Smooth muscle cell of the brain vasculature (primary cell): ENCODE measurements at regions not wholly inside any gene's neighbourhood (a gene's known extent, or its start where the extent isn't known, plus 50 kb on each side); places are given as distances from the start of the nearest gene placed in this dataset.
"Not testable (repeated sequence)": the region's sequence is repeated elsewhere in the genome, so short reads cannot be mapped to it uniquely, and the experiment has no call there.

Source experiments
- DNase-seq: peaks from one replicate; pipeline ENCODE4 v3.0.0-alpha.2; 2012; ENCODE audit warnings: low read depth, low spot score

- DNase-seq = no peak
Measured at GRCh38 chr10:63077800-63078199, 55.3 kb upstream of the NRBF2 start.

DNA sequence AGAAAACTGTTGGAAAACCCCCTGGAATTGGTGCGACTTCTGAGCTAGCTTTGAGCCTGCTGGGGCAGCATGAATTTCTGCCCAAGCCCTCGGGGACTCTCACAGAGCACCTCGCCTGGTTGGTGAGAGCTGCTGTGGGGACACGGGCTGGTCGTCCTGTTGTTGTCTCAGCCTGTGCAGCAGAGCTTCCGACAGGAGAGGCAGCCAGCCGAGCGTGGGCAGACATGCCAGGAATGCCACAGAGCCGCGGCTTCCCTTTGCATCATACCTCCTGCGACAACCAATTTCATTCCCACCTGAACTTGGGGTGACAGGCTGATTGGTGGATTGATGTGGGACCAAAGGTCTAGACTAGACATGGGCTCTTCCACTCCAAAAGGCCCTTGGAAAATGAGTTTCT is 60.2 kb upstream of the NRBF2 start:
- DNase-seq = no peak

DNA sequence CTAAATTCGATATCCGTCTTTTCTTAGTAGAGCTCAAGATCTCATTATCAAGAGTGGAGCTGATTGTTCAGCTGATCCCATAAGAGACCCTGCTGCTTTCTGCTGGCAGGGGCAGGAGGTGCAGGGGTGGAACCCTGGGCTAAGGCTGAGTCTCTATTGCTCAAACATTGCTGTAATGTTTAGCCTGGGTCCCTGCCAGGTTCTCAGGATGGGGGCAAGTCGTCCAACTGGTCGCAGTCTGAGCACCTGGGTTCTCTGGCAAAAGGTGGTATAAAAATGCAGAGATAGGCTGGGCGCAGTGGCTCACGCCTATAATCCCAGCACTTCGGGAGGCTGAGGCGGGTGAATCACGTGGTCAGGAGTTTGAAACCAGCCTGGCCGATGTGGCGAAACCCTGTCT is 62.0 kb upstream of the NRBF2 start:
- DNase-seq = no peak

- DNase-seq = no peak
Measured at GRCh38 chr10:63069318-63069717, 63.8 kb upstream of the NRBF2 start.

GRCh38 chr10:63068246-63068645 is 64.9 kb upstream of the NRBF2 start:
- DNase-seq = no peak

DNA sequence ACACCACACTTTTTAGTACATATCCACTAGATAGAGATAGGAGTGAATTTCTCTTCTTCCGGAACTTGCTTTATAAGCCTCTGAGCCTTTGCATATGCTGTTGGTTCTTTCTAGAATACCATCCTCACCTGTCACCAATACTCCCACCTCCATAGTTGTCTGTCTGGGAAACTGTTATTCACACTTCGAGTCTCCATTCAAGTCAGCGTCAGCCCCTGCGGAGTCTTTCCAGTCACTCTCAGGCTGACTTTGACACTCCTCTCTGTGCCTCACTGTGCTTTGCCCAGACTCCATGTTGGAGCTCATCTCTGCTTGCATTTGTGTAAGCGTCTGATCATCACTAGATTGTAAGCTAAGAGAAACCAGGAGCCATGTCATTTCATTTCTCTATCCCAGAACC is 66.5 kb upstream of the NRBF2 start:
- DNase-seq = no peak

GRCh38 chr10:63064706-63065105 is 68.4 kb upstream of the NRBF2 start:
- no peak for DNase-seq

DNA sequence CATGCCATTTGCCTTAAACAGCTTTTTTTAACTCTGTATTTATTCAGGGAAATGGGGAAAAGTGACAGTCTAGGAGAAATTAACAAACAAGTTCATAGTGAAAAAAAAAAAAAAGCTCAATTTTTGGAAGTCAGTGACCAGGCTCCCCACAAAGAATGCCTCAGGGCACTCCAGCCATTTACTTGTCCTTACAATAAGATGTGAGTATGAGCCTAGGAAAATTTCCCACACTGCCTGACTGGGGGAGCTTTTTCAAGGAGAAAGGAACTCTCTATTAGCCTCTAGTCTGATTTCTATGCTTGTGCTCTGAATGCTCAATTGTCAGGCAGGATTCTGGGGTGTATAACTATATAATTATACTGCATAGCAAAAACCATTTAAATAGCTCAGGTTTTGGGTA is 74.9 kb upstream of the NRBF2 start:
- no peak for DNase-seq

- DNase-seq = no peak
Measured at GRCh38 chr10:63057509-63057908, 75.6 kb upstream of the NRBF2 start.

DNA sequence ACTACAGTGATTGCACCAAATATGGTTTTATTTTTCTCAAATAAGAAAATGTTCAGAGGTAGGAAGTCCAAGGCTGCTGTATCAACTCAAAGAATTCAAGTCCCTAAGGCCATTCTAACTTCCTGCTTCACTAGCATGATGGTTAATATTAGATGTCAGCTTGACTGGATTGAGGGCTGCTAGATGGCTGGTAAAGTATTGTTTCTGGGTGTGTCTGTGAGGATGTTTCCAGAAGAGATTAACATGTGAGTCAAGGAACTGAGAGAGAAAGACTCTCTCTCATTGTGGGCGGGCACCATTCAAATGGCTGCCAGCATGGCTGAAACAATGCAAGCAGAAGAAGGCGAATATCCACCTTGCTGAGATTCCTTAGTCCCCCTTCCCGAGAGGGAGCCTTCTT is 77.4 kb upstream of the NRBF2 start:
- no peak for DNase-seq

DNA sequence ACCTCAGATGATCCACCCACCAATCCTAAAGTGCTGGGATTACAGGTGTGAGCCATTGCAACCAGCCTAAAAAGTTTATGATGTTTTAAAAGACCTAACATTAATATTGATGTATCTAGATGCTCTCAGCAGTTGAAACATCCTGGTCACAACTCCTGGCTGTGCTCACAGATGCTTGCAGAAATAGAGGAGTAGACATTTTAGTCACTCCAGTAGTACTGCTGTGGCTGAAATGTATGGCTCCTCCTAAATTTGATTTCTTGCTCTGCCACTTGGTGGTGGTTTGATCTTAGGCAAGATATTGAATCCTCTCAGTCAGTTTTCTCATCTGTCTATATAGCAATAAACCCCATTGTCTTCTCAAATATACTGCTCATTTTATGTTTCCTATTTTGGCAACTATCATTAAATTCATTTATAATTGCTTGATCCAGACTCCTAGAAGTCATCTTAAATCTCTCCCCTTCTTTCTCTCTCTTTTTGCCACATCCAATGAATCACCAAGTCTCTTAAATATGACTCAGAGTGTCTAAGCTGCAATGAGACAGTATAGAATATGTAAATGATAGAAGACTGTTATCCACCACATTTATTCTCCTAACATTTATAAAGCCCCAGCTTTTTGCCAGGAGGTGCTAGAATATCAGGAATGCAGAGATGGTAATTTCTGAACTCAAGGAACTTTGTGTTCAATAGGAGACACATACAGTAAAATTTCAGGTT is 78.1 kb upstream of the NRBF2 start:
- DNase-seq = no peak

DNA sequence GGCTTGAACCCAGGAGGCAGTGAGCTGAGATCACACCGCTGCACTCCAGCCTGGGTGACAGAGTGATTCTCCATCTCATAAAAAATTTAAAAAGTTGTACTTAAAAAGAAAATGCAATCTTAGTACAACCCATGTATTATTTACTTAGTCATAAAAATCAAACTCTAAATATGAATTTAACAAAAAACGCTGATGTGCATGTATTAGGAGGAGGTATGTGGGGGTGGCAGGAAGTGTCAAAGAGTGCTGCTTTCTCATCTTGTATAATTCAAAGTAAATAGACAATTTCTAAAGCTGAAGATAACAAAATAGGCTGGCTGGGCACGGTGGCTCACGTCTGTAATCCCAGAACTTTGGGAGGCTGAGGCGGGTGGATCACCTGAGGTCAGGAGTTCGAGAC is 81.0 kb upstream of the NRBF2 start:
- no peak for DNase-seq

DNA sequence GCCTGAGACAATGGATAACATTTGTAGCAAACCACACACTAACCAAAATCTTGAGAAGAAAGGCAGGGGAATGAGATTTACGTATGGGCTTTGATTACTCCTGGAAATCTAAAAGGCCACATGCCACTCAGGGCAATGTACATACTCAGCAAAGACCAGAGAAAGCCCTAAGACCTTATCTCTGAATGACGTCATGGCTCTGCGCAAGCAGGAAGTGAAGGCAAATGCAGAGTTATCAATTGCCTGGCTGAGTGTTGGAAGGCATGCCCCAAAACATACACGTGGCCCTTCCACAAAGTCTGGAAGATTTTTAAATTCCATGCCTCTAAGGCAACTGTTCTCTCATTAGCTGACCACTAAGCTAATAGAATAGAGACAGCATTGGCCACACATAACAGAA is 90.9 kb upstream of the NRBF2 start:
- no peak for DNase-seq

DNA sequence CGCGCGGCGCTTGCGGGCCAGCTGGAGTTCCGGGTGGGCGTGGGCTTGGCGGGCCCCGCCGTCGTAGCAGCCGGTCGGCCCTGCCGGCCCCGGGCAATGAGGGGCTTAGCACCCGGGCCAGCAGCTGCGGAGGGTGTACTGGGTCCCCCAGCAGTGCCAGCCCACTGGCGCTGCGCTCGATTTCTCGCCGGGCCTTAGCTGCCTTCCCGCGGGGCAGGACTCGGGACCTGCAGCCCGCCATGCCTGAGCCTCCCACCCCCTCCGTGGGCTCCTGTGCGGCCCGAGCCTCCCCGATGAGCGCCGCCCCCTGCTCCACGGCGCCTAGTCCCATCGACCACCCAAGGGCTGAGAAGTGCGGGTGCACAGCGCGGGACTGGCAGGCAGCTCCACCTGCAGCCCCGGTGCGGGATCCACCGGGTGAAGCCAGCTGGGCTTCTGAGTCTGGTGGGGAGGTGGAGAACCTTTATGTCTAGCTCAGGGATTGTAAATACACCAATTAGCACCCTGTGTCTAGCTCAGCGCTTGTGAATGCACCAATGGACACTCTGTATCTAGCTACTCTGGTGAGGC is 99.4 kb upstream of the NRBF2 start:
- not testable (repeated sequence) for DNase-seq

DNA sequence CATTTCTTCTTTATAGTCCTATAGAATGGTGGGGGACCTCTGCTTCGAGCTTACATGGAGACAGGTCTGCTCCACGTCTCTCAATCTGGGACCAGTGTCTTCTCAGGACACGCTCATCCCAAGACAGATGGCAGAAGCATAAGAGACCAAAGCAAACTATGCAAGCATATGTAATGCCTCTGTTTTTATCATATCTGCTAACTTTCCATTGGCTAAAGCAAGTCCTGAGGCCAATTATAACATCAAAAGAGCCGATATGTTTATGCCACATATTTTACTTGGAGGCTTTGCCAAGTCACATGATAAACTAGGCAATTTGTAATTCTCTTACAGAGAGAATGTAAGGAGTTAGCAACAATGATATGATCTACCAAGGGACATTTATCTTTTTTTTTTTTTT is 102.6 kb upstream of the NRBF2 start:
- DNase-seq = no peak

- no peak for DNase-seq
Measured at GRCh38 chr10:63027531-63027930, 105.6 kb upstream of the NRBF2 start.

DNA sequence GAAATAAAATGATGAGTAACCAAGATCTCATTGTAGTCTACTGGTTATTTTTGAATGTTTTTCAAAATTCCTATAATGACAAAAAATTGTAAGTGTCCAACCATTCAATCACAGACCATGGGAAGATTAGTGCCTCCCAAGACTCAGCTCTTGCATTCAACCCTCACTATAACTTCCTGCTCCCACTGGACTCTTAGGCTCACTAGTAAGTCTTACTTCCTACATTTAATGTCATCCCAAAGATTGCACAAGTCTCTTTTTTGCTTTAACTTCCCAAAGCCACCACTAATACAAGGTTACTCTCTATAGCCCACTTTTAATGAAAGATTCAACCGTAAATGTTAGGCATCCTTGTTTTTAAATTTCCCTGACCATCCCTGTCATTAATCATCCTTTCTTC is 111.9 kb upstream of the NRBF2 start:
- DNase-seq = no peak

DNA sequence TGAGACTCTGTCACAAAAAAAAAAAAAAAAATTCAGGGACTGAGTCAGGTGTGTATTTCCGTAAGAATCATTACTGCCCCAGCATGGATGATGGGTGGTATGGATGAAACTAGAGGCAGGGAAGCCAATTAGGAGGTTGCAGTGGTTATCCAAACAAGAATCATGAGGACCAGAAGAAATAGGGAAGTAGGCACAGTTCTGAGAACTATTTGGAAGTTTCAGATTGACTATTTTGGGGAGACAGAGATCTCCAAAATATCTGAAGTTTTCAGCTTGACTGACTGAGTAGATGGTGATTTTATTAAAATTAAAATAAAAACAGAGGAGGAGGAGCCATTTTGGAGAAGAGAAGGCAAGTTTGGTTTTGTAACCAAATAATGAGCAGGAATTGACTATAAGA is 119.4 kb upstream of the NRBF2 start:
- DNase-seq = no peak

DNA sequence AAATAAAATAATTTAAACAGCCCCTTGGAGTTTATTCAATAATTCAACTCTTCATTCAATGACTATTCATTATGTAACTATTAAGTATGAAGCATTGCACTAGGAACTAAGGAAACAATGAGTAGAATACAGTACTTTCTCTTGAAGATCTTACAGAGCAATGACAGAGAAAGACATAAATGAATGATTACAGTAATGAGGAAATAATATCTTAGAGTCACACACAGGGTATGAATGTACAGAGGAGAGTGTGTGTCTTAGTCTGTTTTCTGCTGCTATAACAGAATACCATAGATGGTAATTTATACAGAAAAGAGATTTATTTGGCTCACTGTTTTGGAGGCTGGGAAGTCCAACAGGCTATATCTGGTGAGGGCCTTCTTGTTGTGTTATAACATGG is 120.5 kb upstream of the NRBF2 start:
- DNase-seq = no peak

GRCh38 chr10:63010203-63010602 is 122.9 kb upstream of the NRBF2 start:
- no peak for DNase-seq

- DNase-seq = no peak
Measured at GRCh38 chr10:63008491-63008890, 124.6 kb upstream of the NRBF2 start.

DNA sequence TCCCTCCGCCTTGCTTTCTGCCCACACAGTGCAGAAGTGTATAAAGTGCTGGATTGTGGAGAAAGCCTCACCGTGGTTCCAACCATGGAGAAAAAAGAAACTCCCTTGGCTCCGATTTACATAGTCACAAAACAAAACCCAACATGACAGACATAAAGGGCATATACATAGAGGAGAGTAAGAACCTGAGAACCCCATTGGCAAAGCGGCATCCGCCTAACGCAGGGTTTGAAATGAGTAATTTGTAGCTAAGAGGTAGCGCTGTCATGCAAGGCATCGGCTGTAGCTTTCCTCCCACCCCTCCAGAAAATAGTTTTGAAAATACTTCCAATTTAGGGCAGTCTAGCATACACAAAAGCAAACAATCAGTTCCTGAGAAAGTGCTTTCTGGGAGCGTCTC is 126.0 kb upstream of the NRBF2 start:
- DNase-seq = no peak

GRCh38 chr10:63005246-63005645 is 127.9 kb upstream of the NRBF2 start:
- DNase-seq = no peak
